ENCODE measurements at regions not wholly inside any gene's neighbourhood (a gene's known extent, or its start where the extent isn't known, plus 50 kb on each side); places are given as distances from the start of the nearest gene placed in this dataset.

DNA sequence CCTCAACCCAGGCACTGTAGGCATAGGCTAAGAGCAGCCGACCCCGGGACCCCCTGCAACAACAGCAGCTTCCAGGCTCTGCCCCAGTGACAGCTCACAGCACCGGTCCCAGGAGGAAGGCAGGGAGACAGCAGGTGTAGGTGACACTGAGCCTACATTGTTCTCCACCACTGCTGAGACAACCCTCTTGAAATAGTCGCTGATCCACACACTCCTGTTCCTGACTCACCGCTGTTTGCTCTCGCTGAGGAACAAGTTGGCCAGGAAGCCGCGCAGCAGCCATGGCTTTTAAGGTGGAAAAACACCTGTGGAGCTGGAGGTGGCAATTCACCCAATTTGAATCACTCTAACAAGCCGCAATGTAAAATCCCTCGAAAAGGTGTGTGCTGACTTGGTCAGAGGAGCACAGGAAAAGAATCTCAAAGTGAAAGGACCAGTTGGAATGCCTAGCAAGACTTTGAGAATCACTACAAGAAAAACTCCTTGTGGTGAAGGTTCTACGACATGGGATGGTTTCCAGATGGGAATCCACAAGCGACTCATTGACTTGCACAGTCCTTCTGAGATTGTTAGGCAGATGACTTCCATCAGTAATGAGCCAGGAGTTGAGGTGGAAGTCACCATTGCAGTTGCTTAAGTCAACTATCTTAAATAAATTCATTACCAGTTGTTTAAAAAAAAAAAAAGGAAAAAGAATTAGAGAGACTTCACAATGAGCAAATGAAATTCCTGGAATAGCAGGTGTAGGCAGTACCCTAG, 167.5 kb downstream of the ARL4C start:
- DNase-seq: no peak
- no peak overlapping the region for H3K27ac Mint-ChIP-seq
- ChIA-PET POLR2A (no interaction called here), CTCF (interaction anchor here (1.3 kb wide), 1 partner anchor 27 kb away, joined by 3 read pairs; no protein-coding TSS in a partner anchor)
- no peaks in the 10 kb centered on the region for H3K27me3 Mint-ChIP-seq
- H3K9me3 Mint-ChIP-seq: no peaks in the 10 kb centered on the region
- H3K4me1 Mint-ChIP-seq: peaks cover 50% of the 10 kb centered on the region
- no peak overlapping the region for H3K4me3 Mint-ChIP-seq
- peaks cover 7% of the 10 kb centered on the region for H3K36me3 Mint-ChIP-seq (ENCODE audit: low read depth)

DNA sequence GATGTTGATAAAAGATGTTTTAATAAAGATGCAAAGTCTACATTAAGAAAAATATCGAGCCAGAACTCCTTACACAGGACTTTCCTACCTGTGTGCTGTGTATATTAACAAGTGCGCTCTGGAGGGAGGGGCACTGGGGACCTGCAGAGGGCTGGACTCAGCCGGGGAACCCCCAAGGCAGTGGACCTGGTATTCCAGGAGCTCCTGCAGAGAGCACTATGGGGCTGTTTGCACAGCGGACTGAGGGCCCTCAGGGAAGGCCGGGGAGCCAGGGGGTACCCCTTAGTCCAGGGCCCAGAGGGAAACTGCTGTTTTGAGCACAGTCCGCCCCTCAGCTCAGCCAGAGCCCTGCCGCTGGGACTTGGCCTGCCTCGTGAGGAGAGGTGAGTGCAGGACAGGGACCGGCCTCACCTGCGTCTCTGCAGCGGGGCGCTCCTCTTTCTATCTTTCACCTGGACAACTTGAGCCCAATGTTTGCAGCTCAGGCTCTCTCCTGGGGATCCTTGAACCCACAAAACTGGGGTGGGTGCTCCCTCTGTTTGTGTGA, 168.4 kb downstream of the ARL4C start:
- POLR2A ChIA-PET: no interaction called here

DNA sequence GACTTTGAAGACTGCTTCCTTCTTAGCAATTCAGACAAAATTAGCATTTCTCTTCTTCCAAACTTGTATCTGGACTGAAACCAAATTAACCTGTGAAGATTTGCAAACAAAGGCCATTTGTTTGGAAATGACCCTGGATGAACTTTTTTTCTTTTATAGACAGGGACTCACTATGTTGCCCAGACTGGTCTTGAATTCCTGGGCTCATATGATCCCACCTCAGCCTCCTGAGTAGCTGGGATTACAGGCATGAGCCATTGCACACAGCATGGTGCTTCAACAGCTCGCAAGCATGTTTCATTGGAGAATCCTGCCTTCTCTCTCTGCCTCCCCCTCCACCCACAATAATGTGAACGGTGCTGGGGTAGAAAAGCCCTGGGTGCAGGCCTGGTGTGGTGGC, 170.2 kb downstream of the ARL4C start:
- peaks cover 55% of the 10 kb centered on the region for H3K4me1 Mint-ChIP-seq

More for the DNA sequence above, 168.4 kb downstream of the ARL4C start:
- DNase-seq: no peak
- H3K27me3 Mint-ChIP-seq: no peaks in the 10 kb centered on the region
- peaks cover 3% of the 10 kb centered on the region for H3K9me3 Mint-ChIP-seq
- peaks cover 56% of the 10 kb centered on the region for H3K4me1 Mint-ChIP-seq
- peaks cover 11% of the 10 kb centered on the region for H3K36me3 Mint-ChIP-seq (ENCODE audit: low read depth)
- H3K4me3 Mint-ChIP-seq: no peak overlapping the region
- CTCF ChIA-PET: interaction anchor here (0.8 to 1.3 kb wide), 2 partner anchors 20 to 28 kb away, joined by 3 read pairs; no protein-coding TSS in a partner anchor
- no peak overlapping the region for H3K27ac Mint-ChIP-seq

DNA sequence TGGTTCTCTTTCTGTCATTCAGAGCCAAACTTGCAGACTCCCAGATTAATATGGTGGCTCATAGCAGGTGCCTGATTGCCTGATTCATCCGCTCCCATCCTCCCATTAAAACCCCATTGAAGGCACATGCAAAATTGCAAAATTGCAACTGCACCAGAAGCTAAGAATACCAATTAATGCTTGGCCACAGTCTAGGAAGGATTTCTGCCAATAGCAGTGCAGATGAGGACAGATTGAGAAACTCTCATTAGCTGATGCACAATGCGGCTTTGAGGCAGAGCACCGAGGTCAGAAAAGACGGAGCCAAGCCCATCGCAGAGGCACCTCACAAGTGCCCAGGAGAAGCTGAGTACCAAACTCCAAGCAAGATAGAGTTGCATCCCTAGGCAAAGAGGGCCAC, 172.8 kb downstream of the ARL4C start:
- DNase-seq: no peak
- ChIA-PET CTCF (no interaction called here), POLR2A (interaction anchor here (0.6 kb wide), 1 partner anchor 25 kb away, joined by 3 read pairs; no protein-coding TSS in a partner anchor)
- Mint-ChIP-seq H3K27me3 (no peaks in the 10 kb centered on the region), H3K9me3 (peaks cover 10% of the 10 kb centered on the region), H3K36me3 (ENCODE audit: low read depth) (peaks cover 17% of the 10 kb centered on the region), H3K27ac (peak overlapping the region; percentile 73), H3K4me3 (no peak overlapping the region), H3K4me1 (peaks cover 57% of the 10 kb centered on the region)

More for the DNA sequence above, 170.2 kb downstream of the ARL4C start:
- ChIA-PET CTCF (interaction anchor here (1.1 to 1.3 kb wide), 2 partner anchors 20 kb away, joined by 3 read pairs; no protein-coding TSS in a partner anchor), POLR2A (no interaction called here)
- Mint-ChIP-seq H3K4me3 (no peak overlapping the region), H3K27me3 (no peaks in the 10 kb centered on the region), H3K9me3 (peaks cover 3% of the 10 kb centered on the region), H3K27ac (no peak overlapping the region), H3K36me3 (ENCODE audit: low read depth) (peaks cover 13% of the 10 kb centered on the region)
- no peak for DNase-seq

DNA sequence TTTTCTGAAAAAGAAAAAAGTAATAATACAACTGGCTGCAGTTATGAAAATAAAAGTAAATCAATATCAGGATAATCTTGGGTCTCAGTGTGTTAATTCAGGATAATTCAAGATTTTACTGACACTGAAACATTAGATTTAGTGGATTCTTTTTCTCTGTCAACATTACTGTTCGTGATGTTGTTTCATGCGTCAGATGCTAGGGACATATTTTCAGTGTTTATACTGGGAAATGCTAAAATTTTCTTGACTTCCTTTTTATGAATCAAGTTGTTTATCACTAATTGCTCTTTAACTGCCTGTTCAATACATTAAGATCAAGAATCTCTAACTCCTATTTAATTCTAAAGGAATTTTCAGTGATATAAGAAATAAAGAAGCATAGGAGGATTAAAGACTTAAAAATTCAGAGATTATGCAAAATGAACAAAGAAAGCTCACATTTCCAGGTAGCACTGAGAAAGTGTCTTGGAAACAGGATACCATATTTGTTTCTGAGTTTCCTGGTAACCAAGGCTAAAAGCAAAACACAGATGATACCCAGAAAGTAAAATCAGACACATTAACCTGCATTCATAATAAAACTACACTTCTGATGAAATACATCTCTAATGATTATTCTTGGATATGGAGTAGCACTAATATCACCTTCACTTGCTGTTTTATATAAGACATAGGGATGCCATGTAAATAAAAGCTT, 174.0 kb downstream of the ARL4C start:
- POLR2A ChIA-PET: interaction anchor here (0.6 kb wide), 1 partner anchor 29 kb away, joined by 3 read pairs; no protein-coding TSS in a partner anchor
- Mint-ChIP-seq H3K4me1 (peaks cover 58% of the 10 kb centered on the region), H3K27me3 (no peaks in the 10 kb centered on the region), H3K27ac (peak overlapping the region; percentile 73), H3K4me3 (no peak overlapping the region), H3K9me3 (peaks cover 10% of the 10 kb centered on the region), H3K36me3 (ENCODE audit: low read depth) (peaks cover 17% of the 10 kb centered on the region)
- CTCF ChIA-PET: no interaction called here
- DNase-seq: no peak

DNA sequence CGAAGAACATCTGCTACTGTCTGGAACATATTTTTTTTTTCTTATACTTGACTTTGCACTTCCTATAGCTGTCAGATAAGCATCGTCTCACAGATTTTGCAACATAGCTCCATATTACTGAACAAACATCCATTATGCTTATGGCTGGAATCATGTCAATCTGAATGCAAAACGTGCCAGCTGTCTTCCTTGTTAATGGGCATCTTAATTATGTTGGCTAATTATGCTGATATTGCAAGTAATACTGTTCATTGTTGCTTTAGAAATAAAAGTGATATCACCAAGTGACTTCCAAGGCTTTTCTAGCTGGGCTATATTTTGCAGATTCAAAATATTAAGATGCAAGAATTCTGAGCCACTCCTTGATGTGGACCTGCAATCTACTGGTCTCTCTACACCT, 176.8 kb downstream of the ARL4C start:
- no peaks in the 10 kb centered on the region for H3K27me3 Mint-ChIP-seq
- H3K9me3 Mint-ChIP-seq: peaks cover 17% of the 10 kb centered on the region
- ChIA-PET POLR2A (no interaction called here), CTCF (interaction anchor here (0.7 to 1.6 kb wide), 3 partner anchors 11 to 30 kb away, joined by 3 to 4 read pairs (median 3); no protein-coding TSS in a partner anchor)
- H3K4me1 Mint-ChIP-seq: peaks cover 57% of the 10 kb centered on the region
- peaks cover 23% of the 10 kb centered on the region for H3K36me3 Mint-ChIP-seq (ENCODE audit: low read depth)
- no peak overlapping the region for H3K4me3 Mint-ChIP-seq
- DNase-seq: no peak
- peak overlapping the region; percentile 16 for H3K27ac Mint-ChIP-seq

DNA sequence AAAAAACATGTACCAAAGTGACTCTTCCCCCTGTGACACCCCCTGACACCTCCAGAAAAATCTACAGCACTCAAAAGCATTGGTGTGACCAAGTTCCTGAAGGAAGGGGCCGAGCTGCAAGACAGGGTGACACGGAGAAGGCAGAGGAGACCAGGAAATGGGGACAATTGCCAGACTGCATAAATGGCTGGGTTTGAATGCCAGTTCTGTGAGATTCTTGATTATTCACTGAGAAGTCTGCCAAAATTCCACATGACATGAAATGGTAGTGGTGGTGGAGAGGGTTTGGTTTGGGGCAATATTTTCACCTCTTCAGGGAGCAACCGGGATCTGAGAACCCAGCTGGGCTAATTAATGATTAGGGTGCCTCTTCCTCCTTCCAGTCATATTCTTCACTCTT, 178.5 kb downstream of the ARL4C start:
- Mint-ChIP-seq H3K27me3 (no peaks in the 10 kb centered on the region), H3K36me3 (ENCODE audit: low read depth) (peaks cover 19% of the 10 kb centered on the region), H3K9me3 (peaks cover 14% of the 10 kb centered on the region), H3K4me3 (no peak overlapping the region), H3K4me1 (peaks cover 52% of the 10 kb centered on the region), H3K27ac (no peak overlapping the region)
- DNase-seq: no peak
- CTCF ChIA-PET: interaction anchor here (0.6 to 1.6 kb wide), 5 partner anchors 9 to 108 kb away, joined by 3 to 4 read pairs (median 3); no protein-coding TSS in a partner anchor
- POLR2A ChIA-PET: no interaction called here

DNA sequence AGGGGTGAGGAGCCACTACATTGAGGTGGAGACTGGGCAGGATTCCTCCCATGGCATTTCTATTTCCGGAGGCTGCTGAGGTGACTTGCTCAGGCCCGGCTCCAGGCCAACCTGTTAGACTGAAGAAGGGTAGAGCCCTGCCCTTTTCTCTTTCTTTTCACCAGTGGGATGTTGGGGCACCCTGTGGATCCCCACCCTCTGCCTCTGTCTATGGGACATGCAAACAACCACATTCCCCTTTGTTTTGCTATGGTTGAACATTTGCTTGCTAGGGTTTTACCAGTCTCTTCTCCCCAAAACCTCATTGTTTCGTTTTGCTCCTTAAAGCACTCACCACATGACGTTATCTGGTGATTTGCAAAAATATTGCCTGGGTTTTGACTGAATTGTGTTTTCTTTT, 183.3 kb downstream of the ARL4C start:
- no peak overlapping the region for H3K4me3 Mint-ChIP-seq
- ChIA-PET POLR2A (no interaction called here), CTCF (no interaction called here)

DNA sequence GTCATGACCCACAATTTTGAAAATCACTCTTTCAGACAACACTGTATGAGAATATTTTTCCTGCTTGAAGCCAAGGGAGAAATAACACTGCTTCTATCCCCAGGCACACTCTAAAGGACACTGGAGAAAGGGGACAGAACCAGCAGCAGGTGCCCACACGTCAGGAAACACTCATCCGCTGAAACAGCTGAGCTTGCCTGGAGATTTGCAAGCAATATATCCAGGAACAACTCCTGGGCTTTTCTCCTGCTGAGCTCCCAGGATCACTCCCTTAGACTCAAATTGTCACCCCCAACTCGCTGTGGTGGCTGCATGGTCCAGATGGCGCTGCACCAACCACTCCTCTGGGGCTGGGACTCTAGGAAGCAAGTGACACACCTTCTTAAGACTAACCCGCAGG, 186.7 kb downstream of the ARL4C start:
- no peaks in the 10 kb centered on the region for H3K27me3 Mint-ChIP-seq
- peaks cover 24% of the 10 kb centered on the region for H3K36me3 Mint-ChIP-seq (ENCODE audit: low read depth)
- H3K4me3 Mint-ChIP-seq: no peak overlapping the region
- peak overlapping the region; percentile 94 for H3K27ac Mint-ChIP-seq
- ChIA-PET POLR2A (interaction anchor here (1.8 kb wide), 1 partner anchor 186 kb away, joined by 8 read pairs; the partner anchor contains the start of gene ARL4C), CTCF (interaction anchor here (1.1 to 8.3 kb wide), 4 partner anchors 19 to 60 kb away, joined by 3 to 49 read pairs (median 4); no protein-coding TSS in a partner anchor)
- no peak for DNase-seq
- H3K9me3 Mint-ChIP-seq: peaks cover 13% of the 10 kb centered on the region
- peaks cover 67% of the 10 kb centered on the region for H3K4me1 Mint-ChIP-seq

More for the DNA sequence above, 183.3 kb downstream of the ARL4C start:
- Mint-ChIP-seq H3K27me3 (no peaks in the 10 kb centered on the region), H3K4me1 (peaks cover 50% of the 10 kb centered on the region), H3K36me3 (ENCODE audit: low read depth) (peaks cover 23% of the 10 kb centered on the region), H3K27ac (peak overlapping the region; percentile 14), H3K9me3 (peaks cover 11% of the 10 kb centered on the region)
- no peak for DNase-seq

DNA sequence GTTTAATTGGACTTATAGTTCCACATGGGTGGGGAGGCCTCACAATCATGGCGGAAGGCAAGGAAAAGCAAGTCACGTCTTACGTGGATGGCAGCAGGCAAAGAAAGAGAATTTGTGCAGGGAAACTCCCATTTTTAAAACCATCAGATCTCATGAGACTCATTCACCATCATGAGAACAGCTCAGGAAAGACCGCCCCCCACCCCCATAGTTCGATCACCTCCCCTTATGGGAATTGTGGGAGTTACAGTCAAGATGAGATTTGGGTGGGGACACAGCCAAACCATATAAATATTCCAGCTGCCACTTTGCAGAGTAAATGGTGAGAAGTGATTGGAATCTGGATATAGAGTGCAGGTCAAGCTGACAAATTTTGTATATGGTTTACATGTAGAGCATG, 187.4 kb downstream of the ARL4C start:
- CTCF ChIA-PET: interaction anchor here (0.9 to 8.3 kb wide), 9 partner anchors 10 to 188 kb away, joined by 3 to 49 read pairs (median 4); partner anchors contain the start of gene ARL4C
- Mint-ChIP-seq H3K4me3 (no peak overlapping the region), H3K4me1 (peaks cover 68% of the 10 kb centered on the region), H3K27ac (peak overlapping the region; percentile 94), H3K27me3 (no peaks in the 10 kb centered on the region), H3K9me3 (peaks cover 13% of the 10 kb centered on the region), H3K36me3 (ENCODE audit: low read depth) (peaks cover 24% of the 10 kb centered on the region)
- DNase-seq: no peak
- POLR2A ChIA-PET: interaction anchor here (1.1 to 1.8 kb wide), 3 partner anchors 17 to 187 kb away, joined by 3 to 8 read pairs (median 7); partner anchors contain the start of gene ARL4C

DNA sequence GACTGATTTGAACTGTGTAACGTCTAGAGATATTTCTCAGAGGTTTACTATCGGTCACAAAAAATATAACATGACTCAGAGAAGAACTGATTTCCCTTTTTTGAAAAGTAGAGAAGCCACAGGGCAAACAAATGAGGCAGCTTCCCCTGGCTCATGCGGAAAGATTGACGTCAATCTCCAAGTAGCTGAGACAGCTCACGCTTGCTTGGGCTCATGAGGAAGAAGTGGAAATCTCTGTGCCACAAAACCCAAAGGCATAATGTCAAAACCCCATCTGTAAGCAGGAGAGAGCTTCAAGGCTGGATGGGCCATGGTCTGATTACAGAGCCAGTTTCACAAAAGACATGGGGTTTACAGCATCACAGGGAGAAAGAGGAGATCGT, 188.1 kb downstream of the ARL4C start:
- POLR2A ChIA-PET: interaction anchor here (1.1 to 1.8 kb wide), 3 partner anchors 16 to 187 kb away, joined by 3 to 8 read pairs (median 7); partner anchors contain the start of gene ARL4C
- H3K4me1 Mint-ChIP-seq: peaks cover 64% of the 10 kb centered on the region
- DNase-seq: peak; percentile 81
- H3K9me3 Mint-ChIP-seq: peaks cover 14% of the 10 kb centered on the region
- H3K27me3 Mint-ChIP-seq: no peaks in the 10 kb centered on the region
- CTCF ChIA-PET: interaction anchor here (0.9 to 8.3 kb wide), 9 partner anchors 9 to 188 kb away, joined by 3 to 49 read pairs (median 4); partner anchors contain the start of gene ARL4C
- peak overlapping the region; percentile 54 for H3K4me3 Mint-ChIP-seq
- H3K36me3 Mint-ChIP-seq (ENCODE audit: low read depth): peaks cover 24% of the 10 kb centered on the region
- peak overlapping the region; percentile 94 for H3K27ac Mint-ChIP-seq

DNA sequence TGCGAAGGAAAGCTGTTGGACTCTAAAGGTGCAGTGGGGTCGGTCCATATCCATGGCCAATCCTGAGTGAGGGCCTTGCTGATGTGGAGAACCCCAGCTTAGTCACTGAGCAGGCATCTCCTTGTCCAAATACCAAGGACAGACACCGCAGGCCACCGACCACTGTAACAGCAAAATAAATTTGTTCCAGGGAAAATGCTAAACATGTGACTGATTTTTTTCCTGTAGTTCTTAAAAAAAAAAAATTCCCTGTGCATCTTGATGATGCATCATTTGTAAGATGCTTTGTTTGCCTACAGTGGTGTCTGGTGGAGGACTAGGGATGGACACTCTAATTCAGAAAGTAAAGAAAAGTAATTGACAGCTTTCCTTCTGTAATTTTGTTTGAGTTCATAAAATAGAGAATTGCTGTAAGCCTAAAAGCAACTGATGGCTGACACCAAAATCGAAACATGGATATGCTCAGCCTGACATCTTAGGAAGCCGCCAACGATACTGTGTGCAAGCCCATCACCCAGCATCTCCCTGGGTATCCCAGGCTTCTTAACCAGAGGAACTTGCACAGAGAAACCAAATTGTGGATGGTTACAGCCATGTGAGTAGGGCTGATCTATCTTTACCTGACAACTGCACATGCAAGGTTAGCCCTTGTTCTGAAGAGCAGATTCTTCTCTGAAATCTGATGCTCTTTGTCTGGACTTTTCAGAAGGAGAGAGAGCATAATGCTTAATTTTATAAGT, 188.6 kb downstream of the ARL4C start:
- H3K36me3 Mint-ChIP-seq (ENCODE audit: low read depth): peaks cover 24% of the 10 kb centered on the region
- no peak for DNase-seq
- H3K27me3 Mint-ChIP-seq: no peaks in the 10 kb centered on the region
- H3K9me3 Mint-ChIP-seq: peaks cover 14% of the 10 kb centered on the region
- ChIA-PET CTCF (interaction anchor here (0.9 to 8.3 kb wide), 6 partner anchors 9 to 189 kb away, joined by 3 to 49 read pairs (median 4); partner anchors contain the start of gene ARL4C), POLR2A (interaction anchor here (0.6 to 1.8 kb wide), 4 partner anchors 16 to 188 kb away, joined by 3 to 8 read pairs (median 5); partner anchors contain the start of gene ARL4C)
- H3K4me1 Mint-ChIP-seq: peaks cover 60% of the 10 kb centered on the region
- no peak overlapping the region for H3K4me3 Mint-ChIP-seq
- peak overlapping the region; percentile 94 for H3K27ac Mint-ChIP-seq

All from activated CD4-positive, alpha-beta T cell treated with anti-CD3 and anti-CD28 coated beads, Interleukin-2, amount 10 ng/mL, durations not matched to agents 7 days and 5 days (primary cell).